ENCODE measurements at regions not wholly inside any gene's neighbourhood (a gene's known extent, or its start where the extent isn't known, plus 50 kb on each side); places are given as distances from the start of the nearest gene placed in this dataset.

GRCh38 chr15:39432912-39433348 is 147.9 kb upstream of the THBS1 start:
- Histone ChIP-seq H3K36me3 (ENCODE audit: control insufficient read depth, insufficient read depth, low read length) (no peaks in the 10 kb centered on the region), H3K9me3 (ENCODE audit: control insufficient read depth, low read length) (no peaks in the 10 kb centered on the region), H3K4me3 (ENCODE audit: extremely low read depth, insufficient read depth, low read length, poor library complexity, severe bottlenecking) (no peak overlapping the region), H3K4me1 (ENCODE audit: control insufficient read depth, insufficient read depth, low read length, poor library complexity, severe bottlenecking) (peaks cover 16% of the 10 kb centered on the region), H3K27ac (ENCODE audit: low read depth, low read length, severe bottlenecking) (no peak overlapping the region)
- WGBS, 2 experiments (ENCODE audit: insufficient coverage in 2 of 2): 94 to 100% methylated on average over 1 to 3 of the region's 3 CpGs

- no peaks in the 10 kb centered on the region for H3K36me3 ChIP-seq (ENCODE audit: control insufficient read depth, insufficient read depth, low read length)
- no peaks in the 10 kb centered on the region for H3K9me3 ChIP-seq (ENCODE audit: control insufficient read depth, low read length)
- 94 to 95% methylated on average over 2 of the region's 2 CpGs for WGBS, 2 experiments (ENCODE audit: insufficient coverage in 2 of 2)
- H3K4me1 ChIP-seq (ENCODE audit: control insufficient read depth, insufficient read depth, low read length, poor library complexity, severe bottlenecking): peaks cover 15% of the 10 kb centered on the region
- no peak overlapping the region for H3K4me3 ChIP-seq (ENCODE audit: extremely low read depth, insufficient read depth, low read length, poor library complexity, severe bottlenecking)
- no peak overlapping the region for H3K27ac ChIP-seq (ENCODE audit: low read depth, low read length, severe bottlenecking)
Observed at GRCh38 chr15:39433376-39433775, 147.5 kb upstream of the THBS1 start.

GRCh38 chr15:39434163-39434562 is 146.7 kb upstream of the THBS1 start:
- Histone ChIP-seq H3K36me3 (ENCODE audit: control insufficient read depth, insufficient read depth, low read length) (no peaks in the 10 kb centered on the region), H3K9me3 (ENCODE audit: control insufficient read depth, low read length) (no peaks in the 10 kb centered on the region), H3K4me3 (ENCODE audit: extremely low read depth, insufficient read depth, low read length, poor library complexity, severe bottlenecking) (no peak overlapping the region), H3K27ac (ENCODE audit: low read depth, low read length, severe bottlenecking) (no peak overlapping the region), H3K4me1 (ENCODE audit: control insufficient read depth, insufficient read depth, low read length, poor library complexity, severe bottlenecking) (peaks cover 15% of the 10 kb centered on the region)
- 80 to 86% methylated on average over 1 of the region's 4 CpGs for WGBS, 2 experiments (ENCODE audit: insufficient coverage in 2 of 2)

GRCh38 chr15:39434751-39435238 is 146.1 kb upstream of the THBS1 start:
- Histone ChIP-seq H3K4me1 (ENCODE audit: control insufficient read depth, insufficient read depth, low read length, poor library complexity, severe bottlenecking) (peaks cover 13% of the 10 kb centered on the region), H3K4me3 (ENCODE audit: extremely low read depth, insufficient read depth, low read length, poor library complexity, severe bottlenecking) (no peak overlapping the region), H3K36me3 (ENCODE audit: control insufficient read depth, insufficient read depth, low read length) (no peaks in the 10 kb centered on the region), H3K9me3 (ENCODE audit: control insufficient read depth, low read length) (no peaks in the 10 kb centered on the region), H3K27ac (ENCODE audit: low read depth, low read length, severe bottlenecking) (no peak overlapping the region)
- WGBS, 2 experiments (ENCODE audit: insufficient coverage in 2 of 2): 70 to 71% methylated on average over 3 to 5 of the region's 5 CpGs

- WGBS, 2 experiments (ENCODE audit: insufficient coverage in 2 of 2): 56 to 90% methylated on average over 1 to 2 of the region's 2 CpGs
Observed at GRCh38 chr15:39435244-39435643, 145.6 kb upstream of the THBS1 start.

GRCh38 chr15:39438260-39438659 is 142.6 kb upstream of the THBS1 start:
- Histone ChIP-seq H3K36me3 (ENCODE audit: control insufficient read depth, insufficient read depth, low read length) (no peaks in the 10 kb centered on the region), H3K27ac (ENCODE audit: low read depth, low read length, severe bottlenecking) (no peak overlapping the region), H3K9me3 (ENCODE audit: control insufficient read depth, low read length) (no peaks in the 10 kb centered on the region), H3K4me3 (ENCODE audit: extremely low read depth, insufficient read depth, low read length, poor library complexity, severe bottlenecking) (no peak overlapping the region), H3K4me1 (ENCODE audit: control insufficient read depth, insufficient read depth, low read length, poor library complexity, severe bottlenecking) (no peaks in the 10 kb centered on the region)
- WGBS, 2 experiments (ENCODE audit: insufficient coverage in 2 of 2): 100% methylated on average over 4 of the region's 5 CpGs; no CpG with 5 or more reads in 1 of the 2 experiments

More at GRCh38 chr15:39435244-39435643, 145.6 kb upstream of the THBS1 start:
- peaks cover 8% of the 10 kb centered on the region for H3K4me1 ChIP-seq (ENCODE audit: control insufficient read depth, insufficient read depth, low read length, poor library complexity, severe bottlenecking)
- no peak overlapping the region for H3K27ac ChIP-seq (ENCODE audit: low read depth, low read length, severe bottlenecking)
- H3K9me3 ChIP-seq (ENCODE audit: control insufficient read depth, low read length): no peaks in the 10 kb centered on the region
- no peaks in the 10 kb centered on the region for H3K36me3 ChIP-seq (ENCODE audit: control insufficient read depth, insufficient read depth, low read length)
- H3K4me3 ChIP-seq (ENCODE audit: extremely low read depth, insufficient read depth, low read length, poor library complexity, severe bottlenecking): no peak overlapping the region

- Histone ChIP-seq H3K9me3 (ENCODE audit: control insufficient read depth, low read length) (no peaks in the 10 kb centered on the region), H3K4me3 (ENCODE audit: extremely low read depth, insufficient read depth, low read length, poor library complexity, severe bottlenecking) (no peak overlapping the region), H3K27ac (ENCODE audit: low read depth, low read length, severe bottlenecking) (no peak overlapping the region), H3K36me3 (ENCODE audit: control insufficient read depth, insufficient read depth, low read length) (no peaks in the 10 kb centered on the region), H3K4me1 (ENCODE audit: control insufficient read depth, insufficient read depth, low read length, poor library complexity, severe bottlenecking) (no peaks in the 10 kb centered on the region)
- 87 to 96% methylated on average over 3 of the region's 9 CpGs for WGBS, 2 experiments (ENCODE audit: insufficient coverage in 2 of 2)
Observed at GRCh38 chr15:39438799-39439592, 141.9 kb upstream of the THBS1 start.

- Histone ChIP-seq H3K4me1 (ENCODE audit: control insufficient read depth, insufficient read depth, low read length, poor library complexity, severe bottlenecking) (no peaks in the 10 kb centered on the region), H3K27ac (ENCODE audit: low read depth, low read length, severe bottlenecking) (no peak overlapping the region), H3K4me3 (ENCODE audit: extremely low read depth, insufficient read depth, low read length, poor library complexity, severe bottlenecking) (no peak overlapping the region), H3K9me3 (ENCODE audit: control insufficient read depth, low read length) (no peaks in the 10 kb centered on the region), H3K36me3 (ENCODE audit: control insufficient read depth, insufficient read depth, low read length) (no peaks in the 10 kb centered on the region)
- no CpG with 5 or more reads among the region's 2 CpGs for WGBS, 2 experiments (ENCODE audit: insufficient coverage in 2 of 2)
Observed at GRCh38 chr15:39442898-39443297, 138.0 kb upstream of the THBS1 start.

GRCh38 chr15:39443659-39444219 is 137.1 kb upstream of the THBS1 start:
- H3K36me3 ChIP-seq (ENCODE audit: control insufficient read depth, insufficient read depth, low read length): no peaks in the 10 kb centered on the region
- H3K4me1 ChIP-seq (ENCODE audit: control insufficient read depth, insufficient read depth, low read length, poor library complexity, severe bottlenecking): no peaks in the 10 kb centered on the region
- WGBS, 2 experiments (ENCODE audit: insufficient coverage in 2 of 2): 100% methylated on average over 1 of the region's 4 CpGs
- H3K27ac ChIP-seq (ENCODE audit: low read depth, low read length, severe bottlenecking): no peak overlapping the region
- no peaks in the 10 kb centered on the region for H3K9me3 ChIP-seq (ENCODE audit: control insufficient read depth, low read length)
- H3K4me3 ChIP-seq (ENCODE audit: extremely low read depth, insufficient read depth, low read length, poor library complexity, severe bottlenecking): no peak overlapping the region

GRCh38 chr15:39444735-39445470 is 136.0 kb upstream of the THBS1 start:
- Histone ChIP-seq H3K4me1 (ENCODE audit: control insufficient read depth, insufficient read depth, low read length, poor library complexity, severe bottlenecking) (no peaks in the 10 kb centered on the region), H3K36me3 (ENCODE audit: control insufficient read depth, insufficient read depth, low read length) (no peaks in the 10 kb centered on the region), H3K9me3 (ENCODE audit: control insufficient read depth, low read length) (no peaks in the 10 kb centered on the region), H3K4me3 (ENCODE audit: extremely low read depth, insufficient read depth, low read length, poor library complexity, severe bottlenecking) (no peak overlapping the region), H3K27ac (ENCODE audit: low read depth, low read length, severe bottlenecking) (no peak overlapping the region)
- WGBS, 2 experiments (ENCODE audit: insufficient coverage in 2 of 2): 80 to 93% methylated on average over 8 to 10 of the region's 11 CpGs

All from mesodermal cell (in vitro differentiated cells).